GM21737 (cell line): ENCODE measurements at regions not wholly inside any gene's neighbourhood (a gene's known extent, or its start where the extent isn't known, plus 50 kb on each side); places are given as distances from the start of the nearest gene placed in this dataset.

ENCODE experiments used
- ATAC-seq: cut with Tn5 transposase; IDR thresholded peaks from one replicate; pipeline ENCODE4 v1.9.1; 2021; ENCODE audit warnings: mild to moderate bottlenecking, moderate library complexity; ENCODE audit not compliant: unreplicated experiment

DNA sequence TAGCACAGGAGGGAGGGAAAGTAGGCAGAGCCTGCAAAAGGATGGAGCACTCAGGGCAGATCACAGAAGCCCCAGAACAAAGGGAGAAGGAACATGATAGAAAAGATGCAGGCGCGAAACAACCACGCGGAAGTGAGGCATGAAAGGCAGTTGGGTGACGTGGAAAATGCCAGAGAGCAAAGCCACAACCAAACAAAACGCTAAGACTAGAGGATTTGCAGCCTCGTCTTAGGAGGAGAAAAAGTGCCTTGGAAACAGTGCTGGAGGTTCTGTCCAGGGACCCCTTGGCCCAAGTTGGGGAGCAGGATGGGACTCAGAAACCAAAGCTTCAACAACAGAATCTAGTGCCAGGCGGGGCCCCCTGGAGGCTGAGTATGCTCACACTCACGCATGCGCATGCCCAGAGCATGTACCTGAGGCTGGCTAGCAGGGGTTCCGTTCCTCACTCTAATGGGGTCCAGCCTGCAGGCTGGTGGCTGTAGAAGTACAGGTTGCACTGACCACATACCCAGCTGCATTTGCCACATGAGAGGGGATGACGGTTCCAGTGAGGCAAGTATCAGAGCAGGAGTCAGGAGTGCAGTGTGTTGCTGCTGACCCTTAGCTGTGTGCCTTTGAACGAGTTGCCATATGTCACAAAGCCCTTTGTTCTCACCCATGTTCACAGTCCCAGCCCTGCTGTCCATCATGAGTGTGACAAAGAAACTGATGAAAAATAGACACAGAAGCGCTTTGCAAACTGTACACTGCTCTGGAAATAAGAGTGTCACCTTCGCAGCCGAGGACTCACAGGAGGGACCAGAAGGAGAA is 568.6 kb upstream of the CADM1 start:
- ATAC-seq = no peak

DNA sequence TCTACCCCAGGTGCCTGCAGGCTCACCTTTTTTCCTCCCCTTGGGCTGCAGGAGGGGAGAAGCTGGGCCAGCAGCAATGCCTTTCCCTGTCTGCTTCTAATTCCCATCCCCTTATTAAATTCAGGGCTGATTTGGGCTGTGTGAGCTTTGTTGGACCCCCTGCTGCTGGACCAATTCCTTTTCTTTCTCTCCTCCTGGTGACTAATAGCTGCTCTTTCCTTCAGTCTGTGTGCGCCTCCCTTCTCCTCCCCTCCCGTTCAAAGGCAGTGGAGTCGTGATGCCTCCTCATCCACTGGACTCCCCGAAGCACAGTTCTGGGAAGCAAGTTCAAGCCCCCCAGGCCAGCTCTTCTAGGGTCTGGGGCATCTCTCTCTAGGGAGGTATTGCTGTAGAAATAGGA is 567.9 kb upstream of the CADM1 start:
- ATAC-seq = no peak

DNA sequence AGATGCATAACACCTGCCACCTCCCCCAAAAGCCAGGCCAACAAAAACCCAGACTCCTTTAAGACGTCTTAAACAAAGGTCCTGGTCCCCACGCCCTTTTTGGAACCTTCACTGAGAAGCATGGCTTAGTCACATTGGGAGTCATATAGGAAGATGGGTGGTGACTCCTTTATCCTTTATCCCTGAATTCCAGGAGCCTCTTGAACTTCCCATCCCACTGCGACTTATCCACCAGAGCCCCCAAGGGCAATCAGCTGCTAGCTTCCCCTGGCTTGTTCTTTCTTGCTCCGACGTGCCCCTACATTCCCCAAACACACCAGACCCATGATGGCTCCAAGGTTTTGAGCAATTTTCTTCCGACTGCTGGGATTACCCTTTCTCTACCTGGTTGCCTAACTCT is 567.0 kb upstream of the CADM1 start:
- ATAC-seq = no peak

DNA sequence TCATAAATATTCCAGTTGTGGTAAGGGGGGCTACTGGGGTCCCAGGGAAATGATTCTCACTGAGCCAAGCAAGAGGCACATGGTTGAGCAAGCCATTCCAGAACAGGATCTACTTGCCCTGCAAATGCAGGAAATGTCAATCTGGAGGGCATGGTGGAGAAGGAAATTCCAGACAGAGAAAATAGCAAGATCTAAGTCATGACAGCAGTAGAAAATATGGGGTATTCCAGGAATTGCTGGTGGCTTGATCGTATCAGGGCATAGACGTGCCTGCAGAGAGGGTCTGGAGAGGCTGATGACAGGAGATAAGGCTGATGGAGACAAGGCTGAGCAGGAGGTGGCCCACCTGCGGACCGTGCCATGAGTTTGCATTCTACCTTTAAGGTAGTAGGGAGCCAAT is 566.3 kb upstream of the CADM1 start:
- no peak for ATAC-seq

DNA sequence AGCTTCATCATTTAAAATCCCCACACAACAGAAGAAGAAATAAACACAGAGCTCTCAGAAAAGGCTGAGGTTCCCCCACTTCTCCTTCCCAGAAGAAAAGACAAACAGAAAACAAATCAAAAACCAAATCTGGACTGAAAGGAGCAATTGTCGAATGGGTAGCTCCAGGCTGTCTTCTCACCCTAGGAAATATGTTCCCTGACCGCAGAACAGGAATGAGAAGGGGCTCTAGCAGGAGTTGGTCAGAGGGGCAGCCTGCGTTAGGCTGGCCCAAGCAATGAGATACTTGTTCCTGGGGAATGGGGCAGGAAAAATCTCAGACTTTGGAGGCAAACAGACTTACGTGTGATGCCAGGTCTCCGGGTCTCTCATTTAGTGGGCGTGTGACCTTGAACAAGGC is 562.6 kb upstream of the CADM1 start:
- no peak for ATAC-seq

DNA sequence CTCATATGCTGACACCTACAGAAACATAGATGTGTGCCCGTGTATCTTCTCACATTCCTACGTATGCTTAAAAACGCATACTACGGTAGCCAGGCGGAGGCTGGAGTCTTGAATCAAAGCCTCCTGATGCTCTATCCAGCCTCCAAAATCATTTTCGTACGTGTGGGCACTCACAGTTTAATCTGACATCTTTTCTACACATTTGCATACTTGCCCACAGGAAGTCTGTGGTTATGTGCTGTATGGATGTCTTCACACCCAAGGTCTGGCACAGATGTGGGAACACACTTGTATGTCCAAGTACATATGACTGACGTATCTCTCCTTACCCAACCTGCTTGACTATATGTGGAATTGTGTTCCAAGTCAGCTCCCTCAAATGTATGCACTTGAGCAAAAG is 561.8 kb upstream of the CADM1 start:
- ATAC-seq = no peak

DNA sequence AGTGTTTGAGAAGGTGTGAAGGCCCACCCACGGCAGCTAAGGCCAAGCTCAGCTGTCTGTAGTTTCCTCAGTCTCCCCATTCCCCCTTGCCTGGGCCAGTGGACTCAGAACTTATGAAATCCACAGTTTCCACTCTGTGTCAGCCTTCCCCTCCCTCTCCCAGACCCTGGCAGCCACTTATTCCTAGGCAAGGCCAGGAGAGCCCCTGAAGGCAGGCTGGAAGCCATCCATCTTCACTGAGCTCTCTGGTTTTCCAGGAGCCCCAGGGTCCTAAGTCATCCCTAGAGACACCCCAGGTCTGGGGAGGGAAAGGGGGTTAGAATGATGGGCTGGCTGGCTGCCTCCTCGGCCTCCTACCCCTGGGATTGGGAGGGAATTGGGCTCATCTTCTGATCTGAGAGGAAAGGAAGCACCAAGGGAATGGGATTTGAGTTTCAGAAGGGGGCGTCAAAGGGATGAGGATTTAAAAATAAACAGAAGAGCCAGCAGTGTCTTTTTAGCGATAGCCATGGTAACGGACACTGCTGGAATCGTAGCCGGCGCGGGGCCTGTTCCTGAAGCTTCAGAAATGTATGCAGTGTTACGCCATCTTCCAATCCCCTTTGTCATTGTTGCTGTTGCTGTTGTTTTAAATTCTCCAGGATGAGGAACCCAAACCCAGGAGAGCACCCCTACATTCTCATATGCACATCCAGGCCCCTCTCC is 561.1 kb upstream of the CADM1 start:
- ATAC-seq = no peak

DNA sequence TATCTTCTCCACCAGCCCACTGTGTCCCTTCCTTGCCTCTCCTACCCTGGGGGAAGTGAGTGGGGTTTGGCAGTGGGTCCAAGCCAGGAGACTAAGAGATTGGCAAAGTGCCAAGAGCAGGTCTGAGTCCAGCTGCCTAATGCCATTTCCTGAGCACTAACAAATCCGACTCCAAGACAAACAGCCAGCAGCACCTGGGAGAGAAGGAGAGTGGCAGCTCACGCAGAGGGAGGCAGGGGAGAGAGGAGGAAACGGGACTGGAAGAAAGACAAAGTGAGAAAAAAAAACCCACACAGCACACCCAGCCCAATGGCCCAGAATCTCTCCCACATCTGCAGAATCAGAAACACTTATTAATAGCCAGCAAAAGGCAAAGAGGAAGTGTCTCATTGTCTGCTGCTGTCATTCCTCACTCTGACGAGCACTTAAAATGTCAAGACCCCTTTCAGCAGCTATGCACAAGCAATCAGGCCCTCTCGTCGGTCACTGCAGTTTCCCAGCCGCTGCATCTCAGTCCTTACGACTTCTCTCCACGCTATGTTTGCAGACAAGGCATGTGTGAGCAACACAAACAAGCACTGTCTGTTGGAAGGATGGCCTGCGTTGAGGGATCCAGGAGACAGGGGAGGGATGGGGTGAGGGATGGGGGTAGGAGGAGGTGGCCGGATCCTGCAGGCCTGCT is 558.4 kb upstream of the CADM1 start:
- no peak for ATAC-seq

DNA sequence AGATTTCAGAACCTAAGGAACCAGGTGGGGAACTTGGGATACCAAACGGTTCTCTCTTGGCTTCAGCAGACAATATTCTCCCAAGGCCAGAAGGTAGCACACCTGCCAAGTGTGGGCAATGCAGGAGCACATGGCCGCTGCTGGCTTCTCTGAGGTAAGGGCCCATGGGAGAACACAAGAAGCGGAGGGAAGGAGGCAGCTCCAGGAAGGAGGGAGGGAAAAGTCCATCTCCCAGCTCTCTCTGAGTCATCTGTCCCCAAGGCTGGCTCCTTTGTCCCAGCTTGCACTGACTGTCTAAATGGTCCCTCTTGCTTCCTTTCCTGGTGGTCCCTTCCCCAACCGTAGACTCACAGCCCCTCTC is 557.9 kb upstream of the CADM1 start:
- ATAC-seq = no peak

DNA sequence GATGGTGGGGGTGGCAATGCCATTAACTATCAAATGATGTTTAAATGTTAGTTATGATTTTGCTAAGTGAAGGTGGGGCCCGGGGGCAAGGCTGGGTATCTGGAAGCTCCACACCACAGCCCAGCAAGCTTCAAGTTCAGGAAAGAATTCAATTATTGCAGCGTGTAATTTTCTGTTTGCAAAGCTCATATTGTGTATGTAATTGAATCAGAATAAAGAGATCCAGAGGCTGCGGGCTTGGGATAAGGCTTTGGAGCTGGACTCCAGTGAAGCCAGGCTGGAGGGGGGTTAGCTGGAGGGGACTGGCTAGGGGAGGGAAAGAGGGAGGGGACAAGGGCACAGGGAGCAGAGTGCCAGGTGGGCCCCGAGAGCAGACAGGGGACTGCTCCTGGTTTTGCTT is 557.1 kb upstream of the CADM1 start:
- ATAC-seq = no peak

DNA sequence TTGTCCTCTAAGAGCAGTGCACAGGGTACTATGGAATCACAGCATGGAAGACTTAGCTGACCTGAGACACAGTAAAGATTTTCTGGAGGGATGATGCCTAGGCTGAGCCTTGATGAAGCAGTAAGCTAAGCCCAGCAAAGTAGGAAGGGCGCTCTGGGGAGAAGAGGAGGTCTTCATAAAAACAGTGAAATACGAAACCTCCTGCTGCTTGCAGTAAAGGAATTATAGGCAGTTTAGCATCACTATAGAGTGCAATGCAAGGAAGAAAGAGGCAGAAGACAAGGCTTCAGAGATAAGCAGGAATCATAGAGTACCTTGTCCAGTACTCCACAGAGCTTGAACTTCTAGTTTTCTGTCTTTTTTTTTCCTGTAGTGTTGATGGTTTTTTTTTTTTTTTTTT is 555.7 kb upstream of the CADM1 start:
- no peak for ATAC-seq

DNA sequence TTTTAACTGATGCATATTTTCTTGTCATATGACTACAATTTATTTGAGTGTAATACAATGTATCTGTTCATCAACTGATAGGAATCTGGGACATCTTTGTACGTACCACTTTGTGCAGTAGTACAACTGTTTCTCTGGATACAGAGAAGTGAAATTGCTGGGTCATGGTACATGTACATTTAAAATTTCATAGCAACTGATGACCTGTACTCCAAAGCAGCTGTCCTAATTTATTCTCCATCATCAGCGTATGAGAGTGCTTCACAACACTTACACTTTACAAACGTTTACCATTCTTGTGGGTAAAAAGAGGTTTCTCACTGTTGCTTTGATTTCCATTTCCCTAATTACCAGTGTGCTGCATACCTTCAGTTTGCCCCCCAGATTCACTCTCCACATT is 552.8 kb upstream of the CADM1 start:
- ATAC-seq = no peak

DNA sequence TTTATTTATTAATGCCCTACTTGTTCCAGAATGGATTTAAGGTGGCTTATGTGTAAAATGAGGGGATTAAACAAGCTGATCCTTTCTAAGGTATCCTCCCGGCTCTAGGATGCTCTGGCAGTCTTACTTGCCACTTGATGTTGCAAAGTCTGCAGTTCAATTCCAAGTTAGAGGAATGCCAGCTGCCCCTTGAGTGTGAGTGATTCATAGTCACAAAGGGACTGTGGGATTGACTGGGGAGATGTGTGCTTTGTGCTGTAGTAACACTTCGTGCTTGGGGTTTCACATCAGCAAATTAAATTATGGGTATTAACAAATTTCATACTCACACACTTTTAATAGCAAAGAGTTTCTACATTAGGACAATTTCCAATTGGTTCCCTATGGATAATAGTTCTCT is 550.8 kb upstream of the CADM1 start:
- no peak for ATAC-seq

DNA sequence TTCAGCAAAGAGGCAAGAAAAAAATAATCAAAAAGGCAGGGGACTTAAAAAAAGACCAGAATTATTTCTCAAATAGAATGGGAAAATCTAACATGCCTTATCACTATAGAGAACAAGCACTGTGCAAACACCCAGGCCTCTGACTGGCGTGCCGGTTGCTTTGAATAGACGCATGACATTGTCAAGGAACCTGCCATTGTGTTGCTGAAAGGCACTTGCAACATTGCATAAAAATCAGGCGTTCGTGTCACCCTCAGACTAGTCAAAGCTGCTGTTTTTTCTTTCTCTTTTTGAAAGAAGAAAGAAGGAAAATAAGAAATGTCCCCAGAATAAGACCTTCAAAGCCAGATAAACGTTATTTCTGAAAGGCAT is 549.3 kb upstream of the CADM1 start:
- ATAC-seq = no peak

DNA sequence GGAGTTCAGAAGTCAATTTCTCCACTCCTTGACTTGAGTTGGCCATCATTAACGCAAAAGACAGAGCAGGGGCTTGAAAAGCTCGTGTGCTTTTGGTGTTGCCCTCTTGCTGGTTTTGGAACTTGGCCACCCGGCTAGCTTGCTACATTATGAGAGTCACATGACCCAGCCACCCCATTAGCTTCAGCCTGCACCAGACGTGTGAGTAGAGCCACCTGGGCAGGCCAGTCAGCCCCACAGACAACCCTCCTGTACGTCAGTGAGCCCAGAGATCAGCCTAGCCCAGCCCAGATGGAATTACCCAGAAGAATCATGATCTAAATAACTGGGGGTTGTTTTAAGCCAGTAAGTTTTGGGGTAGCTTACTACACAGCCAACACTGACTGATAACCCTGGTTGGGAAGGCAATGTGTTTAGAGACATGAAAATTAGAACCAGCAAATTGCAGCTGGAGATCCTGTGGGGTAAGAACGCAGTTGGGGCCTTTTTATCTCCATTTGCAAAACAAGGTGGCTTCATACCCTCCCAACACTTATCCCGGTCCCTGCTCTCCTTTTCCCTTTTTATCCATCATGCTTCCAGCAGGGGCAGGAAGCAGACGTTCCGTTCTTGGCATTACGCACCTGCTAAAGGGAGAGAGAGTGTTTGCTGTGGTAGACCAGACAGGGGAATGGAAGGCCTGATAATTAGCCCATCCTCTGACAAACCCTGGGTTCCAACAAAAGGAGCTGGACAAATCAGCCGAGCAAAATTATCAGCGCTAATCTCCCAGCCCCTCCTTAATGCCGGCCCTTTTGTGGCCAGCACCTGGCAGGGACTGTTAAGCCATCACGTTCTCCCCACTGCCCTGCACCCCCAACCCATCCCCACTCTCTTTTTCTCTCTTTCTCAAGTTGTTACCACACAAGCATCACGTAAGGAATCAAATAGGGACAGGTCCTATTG is 548.7 kb upstream of the CADM1 start:
- no peak for ATAC-seq

DNA sequence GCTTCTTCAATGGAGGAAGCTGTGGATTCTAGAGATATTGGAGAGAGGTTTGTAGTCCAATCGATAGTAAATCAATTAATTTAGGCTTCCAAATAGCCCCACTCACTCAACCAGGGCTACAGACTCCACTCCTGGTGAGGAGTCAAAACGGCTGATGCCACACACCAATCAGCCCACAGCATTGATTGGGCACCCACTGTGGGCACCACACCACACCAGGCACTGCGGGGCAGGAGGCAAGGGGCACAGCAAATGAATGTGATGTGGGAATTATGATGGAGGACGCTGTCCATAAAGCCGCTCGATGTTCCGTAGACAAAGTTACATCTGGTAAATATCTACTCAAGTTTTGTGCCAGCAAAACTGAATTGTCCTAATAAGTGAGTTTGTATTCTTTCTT is 547.3 kb upstream of the CADM1 start:
- ATAC-seq = no peak

DNA sequence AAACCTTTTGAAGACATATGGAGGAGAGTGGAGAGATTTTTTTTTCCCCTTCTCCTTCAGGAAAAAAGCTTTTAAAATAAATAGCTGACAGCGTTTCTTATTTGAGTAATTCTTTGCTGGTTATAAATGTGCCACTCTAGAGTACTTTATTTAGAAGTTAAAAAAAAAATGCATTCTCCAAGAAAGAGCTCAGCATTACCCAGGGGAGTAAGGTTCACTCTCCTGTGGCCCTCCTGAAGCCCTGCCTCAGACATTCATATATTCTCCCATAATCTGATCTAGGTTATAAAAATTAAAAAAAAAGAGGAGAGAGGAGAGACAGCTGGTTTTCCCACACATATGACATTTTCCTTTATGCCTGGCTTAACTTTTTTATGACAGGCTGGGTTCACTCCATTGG is 545.2 kb upstream of the CADM1 start:
- ATAC-seq = no peak

DNA sequence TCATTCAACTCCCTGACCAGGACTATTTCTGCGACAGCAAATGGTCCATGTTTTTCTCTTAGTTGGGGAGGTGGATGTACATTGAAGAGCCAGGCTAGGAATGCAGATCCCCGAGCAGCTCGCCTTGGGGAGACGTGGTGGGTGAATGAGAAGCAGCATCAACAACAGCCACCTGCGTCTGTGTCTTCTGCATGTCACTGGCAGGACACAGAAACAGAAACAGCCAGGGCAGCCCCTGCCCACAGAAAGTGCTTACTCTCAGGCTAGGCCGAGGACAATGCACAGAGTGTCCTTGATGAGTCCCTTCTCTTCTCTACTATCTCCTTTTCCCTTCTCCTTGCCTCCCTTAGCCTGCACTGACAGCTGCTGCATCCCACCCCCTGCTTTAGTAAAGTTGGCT is 541.9 kb upstream of the CADM1 start:
- ATAC-seq = no peak

DNA sequence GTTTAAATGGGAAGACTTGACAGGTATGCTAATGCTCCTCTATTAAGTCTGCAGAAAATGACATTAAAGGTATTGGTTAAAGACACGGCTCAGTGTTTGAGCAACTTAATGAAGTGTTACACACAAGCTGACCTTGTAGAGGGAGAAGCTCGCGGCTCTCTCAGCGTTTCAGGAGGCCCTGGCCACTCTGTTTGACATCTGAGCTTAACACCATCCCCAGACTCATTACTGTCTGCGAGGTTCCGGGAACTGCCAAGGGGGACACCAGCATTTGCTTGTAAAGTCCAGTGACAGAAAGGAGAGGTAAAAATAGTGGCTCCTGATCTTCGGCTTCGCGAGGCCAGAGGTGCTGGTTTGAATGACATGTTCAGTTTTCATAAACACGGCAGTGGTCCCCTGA is 540.7 kb upstream of the CADM1 start:
- ATAC-seq = no peak

DNA sequence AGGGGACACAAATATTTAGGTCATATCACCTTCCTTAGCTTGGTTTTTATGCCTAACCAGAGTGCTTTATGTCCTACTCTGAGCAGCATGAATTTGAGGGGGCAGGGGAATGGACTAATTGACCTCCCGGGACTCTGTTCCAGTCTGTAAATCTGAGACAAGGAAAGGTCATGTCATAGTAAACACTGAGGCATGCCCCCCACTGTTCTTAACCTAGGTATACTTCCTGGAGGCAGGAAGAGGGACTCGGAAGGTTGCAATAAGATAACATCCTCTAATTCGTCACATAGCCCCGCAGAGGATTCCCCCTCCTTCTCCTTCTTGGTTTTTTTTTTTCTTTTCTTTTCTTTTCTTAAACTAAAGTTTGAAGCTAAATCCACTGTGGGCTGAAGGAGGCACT is 540.3 kb upstream of the CADM1 start:
- no peak for ATAC-seq

DNA sequence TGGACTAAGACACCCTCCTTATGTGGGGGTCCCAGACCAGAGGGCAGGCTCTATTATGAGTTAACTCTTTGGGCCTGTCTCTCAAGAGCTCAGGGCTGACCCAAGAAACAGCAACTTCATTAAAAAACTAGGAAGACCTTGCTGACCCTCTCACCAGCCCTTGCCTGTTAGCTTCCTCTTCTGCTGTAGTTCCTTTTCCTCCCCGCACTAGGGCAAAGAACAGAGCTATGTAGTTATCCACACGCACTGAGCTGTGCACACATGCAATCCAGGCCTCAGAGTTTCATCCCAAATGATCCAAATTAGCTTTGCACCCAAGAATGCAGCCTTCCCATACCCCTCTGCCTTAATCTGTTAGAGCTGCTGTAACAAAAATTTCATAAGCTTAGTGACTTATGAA is 539.6 kb upstream of the CADM1 start:
- no peak for ATAC-seq
